OCI-LY1 (cell line): ENCODE measurements at regions not wholly inside any gene's neighbourhood (a gene's known extent, or its start where the extent isn't known, plus 50 kb on each side); places are given as distances from the start of the nearest gene placed in this dataset.
"Not testable (repeated sequence)": the region's sequence is repeated elsewhere in the genome, so short reads cannot be mapped to it uniquely, and the experiment has no call there.

Experiments
- CTCF ChIP-seq: fragments of 200-600 bp; sonication (generic), shearing (Covaris generic); IDR thresholded peaks from 2 replicates; pipeline ENCODE4 v1.5.1; 2017; ENCODE audit warnings: mild to moderate bottlenecking, antibody characterized with exemption, low read length, moderate library complexity, mixed read lengths
- EZH2 ChIP-seq: fragments of 200-600 bp; sonication (generic), shearing (Covaris generic); IDR thresholded peaks from 2 replicates; pipeline ENCODE4 v1.8.0; 2017; ENCODE audit warnings: borderline replicate concordance, mixed run types, mild to moderate bottlenecking, antibody characterized with exemption, low read length, moderate library complexity, mixed read lengths

- TF ChIP-seq CTCF, EZH2: not testable (repeated sequence)
These were observed 226.9 kb downstream of the DEPDC1B start for GRCh38 chr5:60473027-60473426.
